COLO668 (cell line): ENCODE measurements at regions not wholly inside any gene's neighbourhood (a gene's known extent, or its start where the extent isn't known, plus 50 kb on each side); places are given as distances from the start of the nearest gene placed in this dataset.

Experiments used
- DNase-seq: peaks from one replicate; lab custom pipeline; 2025; ENCODE audit not compliant: unreplicated experiment; lab: John Stamatoyannopoulos, UW

DNA sequence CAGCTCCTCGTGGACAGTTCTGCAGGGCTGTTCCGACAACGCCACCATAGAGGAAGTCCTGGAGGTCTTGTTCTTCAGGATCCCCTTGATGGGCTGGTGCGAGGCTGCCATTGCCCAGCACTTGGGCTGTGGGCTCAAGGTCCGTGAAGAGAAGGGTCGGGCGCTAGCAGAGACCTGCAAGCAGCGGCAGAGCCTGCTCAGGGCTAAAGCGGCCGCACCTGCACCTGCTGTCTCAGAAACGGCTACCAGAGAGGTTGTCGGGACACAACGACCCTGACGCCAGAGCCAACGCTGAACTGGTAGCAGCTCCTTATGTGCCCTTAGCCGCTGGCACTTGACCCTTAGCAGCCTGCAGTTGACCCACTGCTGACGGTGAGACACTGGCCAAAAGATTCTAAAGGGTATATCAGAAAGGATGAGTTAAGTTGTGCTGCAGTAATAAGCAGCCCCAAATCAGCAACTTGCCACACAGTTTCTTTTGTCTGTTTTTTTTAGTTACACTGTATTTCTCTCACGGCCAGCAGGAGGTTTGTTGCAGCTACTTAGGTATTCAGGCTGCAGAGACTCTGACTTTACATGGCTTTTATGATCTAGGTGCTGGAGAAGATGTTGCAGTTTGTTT lies 55.5 kb upstream of the ST6GAL2 start:
- no peak for DNase-seq

DNA sequence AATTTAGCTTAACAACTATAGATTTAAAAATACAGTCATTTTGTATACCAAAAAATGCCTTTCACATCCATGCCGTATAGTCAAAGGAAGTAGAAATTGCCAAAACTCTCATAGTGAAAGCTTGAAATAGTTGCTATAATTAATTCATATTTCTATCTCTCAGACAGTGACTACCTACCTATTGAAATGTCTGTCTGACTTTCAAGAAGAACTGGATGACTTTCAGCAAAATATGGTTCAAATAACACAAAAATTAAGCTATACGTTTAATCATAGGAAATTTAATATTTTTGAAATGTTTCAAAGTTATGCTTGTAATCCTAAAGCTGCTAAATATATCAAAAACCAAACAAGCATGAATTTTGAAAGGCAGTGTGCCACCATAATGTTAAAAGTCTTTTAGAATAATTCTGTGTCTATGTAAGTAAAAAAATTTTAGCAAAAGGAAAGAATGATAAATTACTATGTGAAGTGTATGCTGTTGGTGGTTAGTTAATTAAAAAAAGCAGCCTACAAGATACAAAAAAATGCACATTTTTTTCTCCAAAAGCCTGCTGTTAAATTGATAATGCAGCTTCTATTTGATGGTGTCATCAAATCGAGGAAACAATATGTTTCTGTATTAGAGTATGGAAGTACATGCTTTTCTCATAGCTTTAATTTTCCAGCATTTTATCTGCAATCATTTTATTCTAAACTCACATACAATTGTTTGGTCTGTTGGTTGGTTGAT lies 57.7 kb upstream of the ST6GAL2 start:
- no peak for DNase-seq

DNA sequence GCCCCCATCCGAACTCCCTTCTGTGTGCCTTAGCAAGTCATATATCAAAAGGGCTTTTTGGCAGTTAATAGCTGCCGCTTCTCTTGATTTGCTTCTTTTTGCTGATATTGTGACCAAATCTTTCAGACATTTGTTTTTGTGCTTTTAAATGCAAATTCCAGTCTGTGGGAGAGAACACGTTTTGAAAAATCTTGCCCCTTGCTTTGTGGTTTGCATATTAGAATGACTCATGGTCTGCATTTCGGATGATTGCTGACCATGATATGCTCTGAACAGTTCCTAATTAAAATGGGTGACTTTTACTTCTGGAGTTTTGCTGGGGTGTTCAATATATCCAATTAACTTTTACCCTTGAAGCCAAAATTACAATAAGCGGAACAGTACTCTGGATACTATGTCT lies 58.2 kb upstream of the ST6GAL2 start:
- DNase-seq = no peak

DNA sequence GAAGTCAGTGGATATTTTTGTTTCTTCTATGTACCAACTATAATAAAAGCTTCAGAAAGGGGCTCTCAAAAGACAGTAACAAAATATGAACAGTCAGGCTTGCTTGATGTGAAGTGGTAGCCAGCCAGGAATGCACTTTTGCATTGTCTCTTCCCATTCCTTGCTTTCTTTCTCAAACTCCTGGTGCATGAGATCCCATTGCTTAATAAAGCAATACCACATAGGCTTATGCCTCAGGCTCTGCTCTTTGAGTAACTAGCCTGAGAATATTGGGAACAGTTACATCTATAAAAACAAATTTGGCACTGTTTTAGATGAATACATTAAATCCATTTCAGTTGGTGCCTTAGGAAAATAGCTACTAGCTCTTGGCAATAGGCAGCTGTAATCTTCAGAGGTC lies 62.6 kb upstream of the ST6GAL2 start:
- no peak for DNase-seq

DNA sequence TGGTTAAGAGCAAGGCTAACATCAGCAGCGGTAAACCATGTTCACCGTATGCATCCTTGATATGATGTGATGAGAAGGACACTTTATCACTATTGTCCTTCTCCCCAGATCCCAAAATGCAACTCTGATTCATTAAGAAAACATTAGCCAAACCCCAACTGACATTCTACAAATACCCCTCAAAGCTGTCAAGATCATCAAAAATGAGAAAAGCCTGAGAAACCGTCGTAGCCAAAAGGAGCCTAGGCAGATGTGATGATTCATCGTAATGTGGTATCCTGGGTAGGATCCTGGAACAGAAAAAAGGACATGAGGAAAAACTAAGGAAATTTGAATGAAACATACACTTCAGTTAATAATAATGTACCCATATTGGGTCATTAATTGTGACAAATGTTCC lies 67.3 kb upstream of the ST6GAL2 start:
- no peak for DNase-seq

DNA sequence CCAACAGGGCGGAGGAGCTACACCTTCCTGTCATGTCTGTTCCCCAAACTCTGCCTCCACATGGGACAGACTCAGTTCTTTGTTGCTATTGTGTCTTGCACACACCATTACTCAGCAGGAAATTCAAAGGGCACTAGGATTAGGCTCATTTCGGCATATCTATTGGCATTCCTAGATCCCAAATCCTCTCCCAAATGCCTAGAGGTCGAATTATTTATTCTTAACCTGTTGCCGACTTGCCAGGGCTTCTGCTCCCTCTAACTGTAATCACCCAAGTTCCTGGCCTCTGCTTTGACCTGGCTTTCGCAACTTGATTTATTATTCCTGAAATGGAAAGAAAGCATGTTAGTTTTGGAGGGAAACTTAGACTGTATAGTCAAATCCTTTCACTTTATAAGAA lies 67.8 kb upstream of the ST6GAL2 start:
- no peak for DNase-seq

DNA sequence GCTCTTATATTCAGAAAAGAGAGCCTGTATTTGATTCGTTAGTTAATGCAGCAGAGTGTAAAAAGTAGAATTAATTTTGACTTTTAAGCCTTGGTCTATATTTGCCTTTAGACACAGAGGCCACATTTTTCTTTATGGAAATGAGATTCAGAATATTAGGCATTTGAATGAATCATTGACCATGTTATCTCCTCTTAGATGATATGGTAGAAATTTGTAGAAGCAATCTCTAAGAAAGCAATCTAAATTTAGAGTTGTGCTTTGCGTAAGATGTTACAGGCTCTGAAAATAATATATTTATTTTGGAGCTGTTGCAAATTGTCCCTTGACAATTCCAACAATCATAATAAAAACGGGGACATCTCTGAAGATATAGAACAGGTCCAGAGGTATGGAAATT lies 68.3 kb upstream of the ST6GAL2 start:
- DNase-seq = no peak

DNA sequence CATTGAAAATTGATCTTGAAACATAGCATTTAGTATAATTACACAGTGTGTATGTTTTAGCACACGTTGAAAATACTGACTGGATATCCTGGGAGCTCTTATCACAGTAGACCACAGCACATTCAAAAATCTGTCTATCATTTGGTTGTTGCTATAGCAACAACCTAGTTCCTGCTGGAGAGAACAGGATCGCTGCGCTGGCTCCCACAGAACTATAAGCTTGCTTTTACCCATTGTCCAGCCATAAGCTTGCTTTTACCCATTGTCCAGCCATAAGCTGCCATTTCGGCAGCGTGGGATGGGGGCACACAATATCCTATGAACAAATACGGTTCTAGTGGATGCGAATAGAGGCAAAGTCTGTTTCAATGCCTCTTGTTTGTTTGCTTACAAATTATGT lies 70.4 kb upstream of the ST6GAL2 start:
- DNase-seq = no peak

DNA sequence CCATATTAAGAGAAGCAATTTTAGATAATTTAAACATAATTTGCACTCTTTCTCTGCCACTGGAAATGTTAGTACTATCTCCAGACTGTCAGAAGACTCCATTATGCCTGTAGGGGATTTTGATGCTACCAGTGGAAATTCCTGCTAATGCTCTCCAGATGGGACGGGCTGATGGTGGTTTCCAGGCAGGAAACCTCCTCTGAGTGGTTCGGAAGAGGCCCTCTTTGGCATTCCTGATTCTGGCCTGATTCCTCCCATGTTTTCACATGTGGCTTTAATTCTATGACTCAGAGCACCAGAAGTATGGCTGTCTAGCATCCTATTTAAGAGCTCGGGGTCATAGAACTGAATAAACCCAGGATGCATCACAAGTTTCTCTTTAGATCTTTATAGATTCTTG lies 70.9 kb upstream of the ST6GAL2 start:
- DNase-seq = no peak

DNA sequence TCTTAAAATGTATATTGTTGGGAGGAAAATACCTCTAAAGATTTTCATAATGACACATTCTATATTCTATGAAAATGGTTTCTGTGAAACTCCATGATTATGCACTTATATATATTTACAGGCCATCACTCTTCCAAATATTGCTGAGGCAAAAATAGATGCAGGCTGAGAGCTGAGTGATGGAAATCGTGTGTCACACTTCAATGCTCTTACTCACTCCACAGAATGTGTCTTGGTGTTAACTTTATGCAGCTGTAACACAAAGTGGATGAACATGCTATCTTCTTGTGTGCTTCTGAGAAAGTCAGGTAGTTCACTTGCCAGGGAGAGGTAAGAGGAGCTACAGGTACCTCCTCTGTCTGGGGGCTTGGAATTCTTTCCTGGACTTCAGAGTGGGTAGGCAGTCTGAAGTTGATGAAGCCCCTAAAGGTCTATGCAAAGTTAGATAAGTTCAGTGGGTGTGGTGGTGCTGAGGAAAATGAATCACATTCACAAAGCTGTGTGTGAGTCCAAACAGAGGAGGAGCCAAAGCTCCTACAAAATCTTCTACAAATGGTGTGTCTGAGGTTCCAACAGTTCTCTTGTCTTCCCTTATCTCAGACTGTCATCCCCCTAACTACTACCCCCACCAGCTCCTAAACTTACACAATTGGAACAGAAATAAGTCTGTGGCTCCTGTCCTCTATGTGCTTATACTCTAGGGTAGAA lies 74.2 kb upstream of the ST6GAL2 start:
- DNase-seq = no peak

DNA sequence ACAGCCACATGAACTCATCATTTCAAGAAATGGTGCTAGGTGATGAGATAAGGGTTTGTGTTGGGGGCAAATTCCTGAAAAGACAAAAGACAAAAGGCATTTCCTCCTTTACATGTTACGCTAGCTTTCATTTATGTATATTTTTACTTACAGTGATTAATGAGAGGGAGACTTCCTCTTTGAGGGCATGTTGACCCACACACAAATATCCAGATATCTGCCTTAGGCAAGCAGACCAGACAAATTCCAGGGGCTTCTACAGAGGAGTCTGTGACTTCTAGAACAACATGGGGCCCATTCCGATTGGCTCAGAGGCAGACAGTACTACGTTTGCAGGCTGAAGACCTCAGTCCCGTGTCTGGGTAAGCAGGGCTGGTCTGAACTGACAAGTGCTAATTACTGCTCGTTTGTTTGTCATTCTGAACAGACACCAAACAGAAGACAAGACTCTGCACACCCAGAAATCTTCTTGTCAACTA lies 74.8 kb upstream of the ST6GAL2 start:
- DNase-seq = no peak

DNA sequence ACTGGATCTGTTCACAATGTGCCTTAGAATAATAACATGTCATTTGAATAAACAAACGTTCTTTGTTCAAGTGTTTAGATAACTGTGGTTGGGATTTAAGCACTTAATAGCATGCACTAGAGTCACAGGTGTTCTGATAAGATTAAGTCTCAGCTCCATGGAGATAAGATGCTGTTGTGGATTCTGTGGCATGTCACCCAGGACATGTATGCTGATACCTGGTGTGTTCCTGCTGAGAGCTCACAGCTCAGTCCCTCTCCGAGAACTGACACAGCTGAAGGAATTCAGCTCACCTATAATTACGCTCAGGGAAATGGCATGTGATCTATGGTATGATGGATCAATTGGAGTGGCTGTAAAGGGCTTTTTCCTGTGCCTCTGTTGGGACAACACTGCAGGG lies 75.4 kb upstream of the ST6GAL2 start:
- DNase-seq = no peak

DNA sequence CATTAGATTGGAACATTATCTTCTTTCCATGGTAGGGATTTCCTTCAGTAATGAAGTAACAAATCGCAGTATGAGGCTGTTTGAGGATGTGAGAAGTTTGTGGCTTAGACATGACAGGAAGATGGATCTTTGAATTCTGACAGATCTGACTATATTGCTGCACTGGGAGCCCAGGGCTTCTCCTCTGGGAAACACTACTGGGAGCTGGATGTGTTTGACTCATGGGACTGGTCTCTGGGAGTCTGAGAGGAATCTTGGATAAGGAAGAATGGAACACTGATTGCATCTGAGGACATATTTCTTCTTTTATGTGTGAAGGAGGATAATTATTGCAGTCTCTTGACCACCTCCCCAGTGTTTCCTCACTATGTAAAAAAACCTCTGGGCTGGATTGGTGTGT lies 77.2 kb upstream of the ST6GAL2 start:
- DNase-seq = no peak

DNA sequence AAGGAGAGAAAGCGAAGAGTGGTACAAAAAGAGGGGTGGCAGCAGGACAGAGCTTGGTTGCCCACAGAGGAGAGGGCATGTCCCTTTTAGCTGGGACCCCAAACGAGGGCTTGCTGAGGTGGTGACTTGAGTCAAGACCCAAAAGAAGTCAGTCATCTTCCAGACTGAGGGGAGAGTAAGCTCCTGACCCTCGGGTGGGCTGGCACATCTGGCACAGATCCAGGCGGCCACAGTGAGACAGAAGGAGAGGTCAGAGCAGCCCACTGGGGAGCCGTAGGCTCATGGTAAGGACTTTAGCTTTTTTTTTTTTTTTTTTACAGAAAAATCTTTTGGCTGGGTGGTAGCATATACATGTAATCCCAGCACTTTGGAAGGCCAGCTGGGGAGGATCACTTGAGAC lies 77.9 kb upstream of the ST6GAL2 start:
- DNase-seq = no peak

DNA sequence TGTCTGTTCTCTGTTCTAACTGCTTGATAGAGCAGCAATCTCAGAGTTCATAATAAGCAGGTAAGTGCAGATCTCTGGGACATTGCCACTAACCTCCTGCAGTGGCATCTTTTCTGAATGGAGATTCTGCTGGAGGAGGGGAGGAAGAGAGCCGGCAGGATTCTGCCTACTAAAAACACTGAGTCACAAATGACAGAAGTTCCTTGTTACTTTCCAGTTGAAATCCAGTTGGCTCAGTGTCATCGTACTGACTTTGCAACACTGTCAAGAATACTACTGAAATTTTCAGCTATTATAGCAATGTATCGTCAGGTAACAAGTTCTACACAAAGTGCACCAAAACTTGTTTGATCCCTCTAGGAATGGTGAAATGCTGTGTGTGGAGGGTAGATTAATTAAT lies 79.6 kb upstream of the ST6GAL2 start:
- no peak for DNase-seq

DNA sequence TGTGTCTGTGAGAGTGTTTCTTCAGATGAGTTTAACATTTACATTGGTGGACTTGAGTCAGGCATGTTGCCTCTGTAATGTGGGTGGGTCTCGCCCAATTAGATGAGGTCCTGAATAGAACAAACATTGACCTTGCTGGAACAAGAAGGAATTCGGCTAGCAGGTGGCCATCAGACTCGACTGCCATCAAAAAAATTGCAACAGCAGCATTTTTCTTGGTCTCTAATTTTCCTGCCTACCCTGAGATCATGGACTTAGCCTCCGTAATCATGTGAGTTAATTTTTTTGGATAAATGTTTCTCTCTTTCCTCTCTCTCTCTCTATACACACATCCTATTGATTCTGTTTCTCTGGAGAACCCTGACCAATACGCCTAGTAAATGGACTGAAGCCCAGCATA lies 83.8 kb upstream of the ST6GAL2 start:
- DNase-seq = no peak

DNA sequence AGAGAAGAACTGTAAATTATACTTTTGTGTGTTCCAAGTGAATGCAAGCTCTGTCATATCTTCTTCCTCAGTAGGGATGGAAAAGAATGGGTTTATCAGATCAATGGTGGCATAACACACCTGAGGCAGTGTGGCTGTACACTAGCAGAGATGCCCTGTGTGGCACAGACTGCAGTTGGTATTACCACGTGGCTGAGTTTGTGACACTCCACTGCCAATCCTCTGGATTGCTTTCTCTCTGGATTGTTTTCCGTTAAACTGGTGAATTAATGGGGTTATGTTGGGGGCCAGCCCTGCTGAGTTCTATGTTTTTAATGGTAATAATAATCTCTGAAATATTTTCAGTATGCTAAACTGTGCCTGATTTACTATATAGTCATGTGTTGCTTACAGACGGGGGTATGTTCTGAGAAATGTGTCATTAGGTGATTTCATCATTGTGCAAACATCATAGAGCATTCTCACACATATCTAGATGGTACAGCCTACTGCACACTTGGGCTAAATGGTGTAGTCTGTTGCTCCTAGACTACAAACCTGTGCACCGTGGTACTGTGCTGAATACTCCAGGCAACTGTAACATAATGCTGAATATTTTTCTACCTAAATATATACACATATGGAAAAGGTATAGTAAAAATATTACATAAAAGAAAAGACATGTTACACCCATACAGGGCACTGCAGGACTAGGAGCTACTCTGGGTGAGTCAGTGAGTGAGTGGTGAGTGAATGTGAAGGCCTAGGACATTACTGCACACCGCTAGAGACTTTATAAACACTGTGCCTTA lies 84.7 kb upstream of the ST6GAL2 start:
- no peak for DNase-seq

DNA sequence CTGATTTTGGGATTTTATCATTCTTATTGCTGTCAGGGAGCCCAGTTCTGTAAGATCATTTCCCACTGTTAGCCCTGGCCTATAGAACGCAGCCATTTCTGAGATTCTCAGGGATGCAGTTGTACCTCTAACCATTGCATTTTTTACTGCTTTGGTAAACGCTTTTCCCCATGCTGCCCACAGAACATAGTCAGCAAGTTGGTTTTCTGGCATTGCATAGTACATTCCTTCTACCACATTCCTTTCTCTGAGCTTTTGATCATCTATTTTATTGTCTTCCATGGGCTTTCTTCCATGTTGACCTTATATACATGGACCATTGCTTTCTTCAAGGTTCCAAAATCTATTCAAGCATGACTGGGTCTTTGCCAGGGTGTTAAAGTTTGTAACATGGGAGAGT lies 86.8 kb upstream of the ST6GAL2 start:
- DNase-seq = no peak

DNA sequence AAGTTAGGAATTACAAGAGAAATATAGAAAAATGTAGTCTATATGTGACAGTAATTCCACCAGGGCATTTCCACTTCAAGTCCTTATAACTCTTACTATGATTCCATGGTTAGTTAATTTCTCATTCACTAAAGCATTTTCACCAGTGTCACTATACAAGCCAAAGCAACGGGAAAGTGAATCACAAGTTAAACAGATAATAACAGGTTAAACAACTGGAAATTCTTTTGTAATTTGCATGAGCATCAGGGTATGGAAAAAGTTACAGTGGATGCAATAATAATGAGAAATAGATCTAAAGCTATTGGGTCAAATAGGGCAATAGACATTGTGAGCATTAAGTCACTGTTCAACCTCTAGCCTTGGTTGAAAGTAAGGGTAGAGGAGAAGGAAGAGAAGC lies 88.9 kb upstream of the ST6GAL2 start:
- no peak for DNase-seq

DNA sequence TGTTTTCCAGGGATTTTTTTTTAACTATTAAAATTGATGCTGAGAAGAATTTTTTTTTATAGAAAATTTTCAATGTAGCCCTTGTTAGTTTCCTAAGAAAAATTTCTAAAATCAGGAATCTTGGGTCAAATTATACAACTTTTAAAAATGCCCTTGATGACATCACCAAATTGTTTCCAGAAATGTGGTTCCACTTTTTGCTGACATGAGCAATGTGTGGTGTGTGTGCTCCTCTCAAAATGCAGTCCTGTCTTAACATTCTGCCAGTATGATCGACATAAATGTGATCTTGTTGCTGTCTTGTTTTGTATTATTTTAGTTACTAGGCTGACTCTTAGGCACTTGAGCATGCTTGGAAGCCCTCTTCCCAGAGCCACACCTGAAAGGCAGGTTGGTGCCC lies 89.7 kb upstream of the ST6GAL2 start:
- no peak for DNase-seq

DNA sequence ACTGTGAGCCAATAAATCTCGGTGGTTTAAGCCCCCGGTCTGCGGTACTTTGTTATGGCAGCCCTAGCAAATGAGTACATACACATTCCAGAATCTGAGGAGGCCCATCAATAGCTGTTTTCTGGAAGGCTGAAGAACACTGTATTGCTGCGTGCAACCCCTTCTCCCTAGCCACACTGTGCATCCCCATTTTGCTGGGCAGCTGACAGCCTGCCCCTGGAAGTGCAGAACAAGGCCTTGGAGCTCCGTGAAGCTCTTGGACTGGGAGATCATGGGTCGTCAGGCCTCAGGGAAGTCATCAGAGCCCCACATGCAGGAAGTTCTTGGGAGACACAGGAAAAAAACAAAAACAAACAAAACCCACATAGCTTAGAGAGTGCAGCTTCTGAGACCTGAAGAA lies 90.6 kb upstream of the ST6GAL2 start:
- no peak for DNase-seq

DNA sequence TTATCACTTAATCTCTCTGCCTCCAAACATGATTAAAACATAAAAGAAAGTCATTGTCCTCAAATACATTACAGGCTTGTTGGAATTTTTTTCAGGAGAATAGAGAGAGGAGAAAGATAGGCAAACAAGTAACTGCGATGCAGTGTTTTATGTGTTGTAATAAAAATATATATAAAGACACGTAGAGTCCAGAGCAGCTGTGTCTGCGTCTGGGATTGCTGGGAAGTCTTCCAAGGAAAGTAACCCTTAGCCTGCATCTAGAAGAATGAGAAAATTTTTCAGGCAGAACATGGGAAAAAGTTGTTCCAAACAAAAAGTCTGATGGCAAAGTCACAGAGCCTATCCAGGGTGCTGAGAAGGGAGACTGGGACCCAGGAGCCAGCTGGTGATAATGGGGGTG lies 91.8 kb upstream of the ST6GAL2 start:
- DNase-seq = no peak
